Natural killer cell (primary cell): ENCODE measurements at regions not wholly inside any gene's neighbourhood (a gene's known extent, or its start where the extent isn't known, plus 50 kb on each side); places are given as distances from the start of the nearest gene placed in this dataset.

Source experiments
- ATAC-seq, 3 donors: fragments of 150-1000 bp in 2 of 3; fragments of 200-7000 bp in 1 of 3; cut with Tn5 transposase; 1 replicate in 1 of 3; 2 replicates in 2 of 3; pipeline ENCODE4 v1.10.0; 2021; ENCODE audit warnings: mild to moderate bottlenecking in 2 of 3, moderate library complexity in 2 of 3
- DNase-seq, 2 donors: peaks; one replicate each; pipeline versions ENCODE4 v3.0.0 to v3.0.0-alpha.2; 2013 to 2021; ENCODE audit warnings: mixed read lengths in 1 of 2
- H3K27ac ChIP-seq: one replicate; pipeline ENCODE4 v1.5.1; 2013; ENCODE audit warnings: mild to moderate bottlenecking, low read length
- H3K27me3 ChIP-seq: one replicate; pipeline ENCODE4 v1.6.1; 2013; ENCODE audit warnings: low read length; ENCODE audit not compliant: control insufficient read depth, insufficient read depth
- H3K36me3 ChIP-seq: one replicate; pipeline ENCODE4 v1.6.1; 2013; ENCODE audit warnings: low read length; ENCODE audit not compliant: control insufficient read depth, insufficient read depth
- H3K4me1 ChIP-seq: one replicate; pipeline ENCODE4 v1.6.1; 2013; ENCODE audit warnings: low read length; ENCODE audit not compliant: control insufficient read depth, insufficient read depth
- H3K4me3 ChIP-seq: one replicate; pipeline ENCODE4 v1.5.1; 2013; ENCODE audit warnings: low read length
- H3K9me3 ChIP-seq: one replicate; pipeline ENCODE4 v1.6.1; 2013; ENCODE audit warnings: low read length; ENCODE audit not compliant: control insufficient read depth, insufficient read depth
- H3K27ac Mint-ChIP-seq, 2 donors: one replicate each; pipeline ENCODE4 v1.8.0; 2022; ENCODE audit warnings: mild to moderate bottlenecking in 2 of 2, mixed read lengths in 2 of 2, moderate library complexity in 1 of 2
- H3K27me3 Mint-ChIP-seq, 2 donors: one replicate each; pipeline ENCODE4 v1.8.0; 2022; ENCODE audit warnings: low read depth in 2 of 2, mixed read lengths in 2 of 2
- H3K36me3 Mint-ChIP-seq: one replicate; pipeline ENCODE4 v1.8.0; 2022; ENCODE audit warnings: mixed read lengths
- H3K4me1 Mint-ChIP-seq, 2 donors: one replicate each; pipeline ENCODE4 v1.8.0; 2022; ENCODE audit warnings: mixed read lengths in 2 of 2
- H3K4me3 Mint-ChIP-seq: one replicate; pipeline ENCODE4 v1.8.0; 2022; ENCODE audit warnings: mild to moderate bottlenecking, moderate library complexity, mixed read lengths
- H3K9me3 Mint-ChIP-seq, 2 donors: one replicate each; pipeline ENCODE4 v1.8.0; 2022; ENCODE audit warnings: mixed read lengths in 2 of 2
- CTCF ChIP-seq: fragments of 200-600 bp; IDR thresholded peaks from one replicate; pipeline ENCODE4 v1.8.0; 2022; ENCODE audit warnings: antibody characterized with exemption
- WGBS: methylation state at CpG from one replicate; pipeline ENCODE4 v1.1.7; 2013; ENCODE audit warnings: missing lambda C conversion rate; ENCODE audit not compliant: insufficient coverage; 5-methylcytosine and 5-hydroxymethylcytosine counted together
- intact Hi-C: fragments of 100-400 bp; cut with micrococcal nuclease; formaldehyde crosslinking; loops from one replicate; pipeline ENCODE4 v1.14.2; 2022

GRCh38 chr1:30010506-30011106 is 712.8 kb downstream of the MATN1 start:
- 84% methylated on average over 16 of the region's 16 CpGs for WGBS
- intact Hi-C loops, result no loop called here
- no peaks in the 10 kb centered on the region for H3K9me3 Mint-ChIP-seq
- no peak for TF ChIP-seq CTCF
- H3K9me3 ChIP-seq, result no peaks in the 10 kb centered on the region
- DNase-seq (no peak), ATAC-seq (no peak)
- H3K27me3 Mint-ChIP-seq, result peaks cover 0 to 11% of the 10 kb centered on the region in 2 donors
- peaks cover 5 to 20% of the 10 kb centered on the region in 2 donors for H3K4me1 Mint-ChIP-seq
- no peaks in the 10 kb centered on the region for H3K27me3 ChIP-seq
- H3K4me1 ChIP-seq, result peaks cover 11% of the 10 kb centered on the region
- H3K27ac Mint-ChIP-seq, result no peak overlapping the region
- no peaks in the 10 kb centered on the region for H3K36me3 Mint-ChIP-seq
- H3K27ac ChIP-seq, result no peak overlapping the region
- no peak overlapping the region for H3K4me3 ChIP-seq
- H3K4me3 Mint-ChIP-seq, result no peak overlapping the region
- no peaks in the 10 kb centered on the region for H3K36me3 ChIP-seq

GRCh38 chr1:30009720-30010119 is 713.7 kb downstream of the MATN1 start:
- Histone ChIP-seq H3K27ac (no peak overlapping the region), H3K36me3 (no peaks in the 10 kb centered on the region), H3K9me3 (no peaks in the 10 kb centered on the region), H3K4me1 (peaks cover 11% of the 10 kb centered on the region), H3K4me3 (no peak overlapping the region), H3K27me3 (no peaks in the 10 kb centered on the region)
- no peak overlapping the region for H3K4me3 Mint-ChIP-seq
- H3K27ac Mint-ChIP-seq, result no peak overlapping the region
- peaks cover 5 to 20% of the 10 kb centered on the region in 2 donors for H3K4me1 Mint-ChIP-seq
- H3K27me3 Mint-ChIP-seq, result peaks cover 0 to 11% of the 10 kb centered on the region in 2 donors
- WGBS, result 50% methylated on average over 2 of the region's 2 CpGs
- ATAC-seq (no peak), DNase-seq (no peak)
- H3K9me3 Mint-ChIP-seq, result no peaks in the 10 kb centered on the region
- intact Hi-C loops, result no loop called here
- no peaks in the 10 kb centered on the region for H3K36me3 Mint-ChIP-seq
- TF ChIP-seq CTCF, result no peak

GRCh38 chr1:30008998-30009657 is 714.3 kb downstream of the MATN1 start:
- intact Hi-C loops, result no loop called here
- no peak overlapping the region for H3K27ac ChIP-seq
- ATAC-seq, result no peak
- H3K36me3 ChIP-seq, result no peaks in the 10 kb centered on the region
- WGBS, result 67% methylated on average over 12 of the region's 12 CpGs
- Mint-ChIP-seq H3K27me3 (peaks cover 0 to 11% of the 10 kb centered on the region in 2 donors), H3K36me3 (no peaks in the 10 kb centered on the region), H3K4me3 (no peak overlapping the region), H3K4me1 (peaks cover 5 to 20% of the 10 kb centered on the region in 2 donors), H3K9me3 (no peaks in the 10 kb centered on the region), H3K27ac (no peak overlapping the region)
- no peak for TF ChIP-seq CTCF
- no peak overlapping the region for H3K4me3 ChIP-seq
- H3K27me3 ChIP-seq, result no peaks in the 10 kb centered on the region
- no peaks in the 10 kb centered on the region for H3K9me3 ChIP-seq
- no peak for DNase-seq
- peaks cover 11% of the 10 kb centered on the region for H3K4me1 ChIP-seq
